DND-41 (cell line): ENCODE measurements at regions not wholly inside any gene's neighbourhood (a gene's known extent, or its start where the extent isn't known, plus 50 kb on each side); places are given as distances from the start of the nearest gene placed in this dataset.

Source experiments
- CTCF ChIP-seq: IDR thresholded peaks from 2 replicates; pipeline ENCODE4 v1.5.1; 2012; ENCODE audit warnings: borderline replicate concordance, low read length, moderate library complexity, mild to moderate bottlenecking; ENCODE audit not compliant: poor library complexity, severe bottlenecking; ENCODE audit errors: extremely low read depth
- EZH2 ChIP-seq: IDR thresholded peaks from 3 replicates; pipeline ENCODE4 v1.6.1; 2012; ENCODE audit warnings: borderline replicate concordance, low read depth, mild to moderate bottlenecking, moderate library complexity, low read length, inconsistent platforms; ENCODE audit not compliant: severe bottlenecking

DNA sequence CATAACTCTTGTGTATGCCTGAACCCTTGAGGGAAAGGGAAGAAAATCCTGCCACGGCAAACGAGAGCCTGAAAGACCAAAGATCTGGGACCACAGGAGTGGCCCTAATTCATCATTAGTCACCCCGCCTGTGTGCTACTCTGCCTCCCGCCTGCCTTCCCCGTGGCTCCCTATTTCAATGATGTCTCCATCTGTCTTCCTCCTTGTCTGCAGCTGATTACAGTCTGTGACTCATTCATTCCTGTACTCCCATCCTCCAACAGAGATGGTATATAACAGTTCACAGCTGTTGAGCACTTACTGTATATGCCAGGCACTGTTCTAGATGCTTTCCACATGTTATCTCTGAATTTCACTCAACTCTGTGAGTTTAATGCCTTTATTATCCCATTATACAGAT lies 96.6 kb downstream of the SEC16B start:
- TF ChIP-seq CTCF (no peak), EZH2 (no peak)
